ENCODE measurements at regions not wholly inside any gene's neighbourhood (a gene's known extent, or its start where the extent isn't known, plus 50 kb on each side); places are given as distances from the start of the nearest gene placed in this dataset.

GRCh38 chr9:116020801-116021200, 132.8 kb upstream of the PAPPA start:
- in situ Hi-C loops (cut with MboI; ENCODE audit: low pct_unique_long_range_greater_than_20kb in 2 of 9, low sequenced_read_pairs in 9 of 9, unreplicated experiment in 9 of 9): no loop called here
- H3K4me3 ChIP-seq: no peak overlapping the region
- H3K4me1 ChIP-seq (replicated peaks in 1 of 2): no peaks in the 10 kb centered on the region
- no peak for ATAC-seq (replicated peaks in 6 of 8)
- H3K27ac ChIP-seq: no peak overlapping the region

GRCh38 chr9:116027096-116027495, 126.5 kb upstream of the PAPPA start:
- H3K4me1 ChIP-seq (replicated peaks in 1 of 2): no peaks in the 10 kb centered on the region
- ATAC-seq (replicated peaks in 6 of 8): peak in 7 of 8 experiments; percentile 51 to 77 (median 67)
- no peak overlapping the region for H3K4me3 ChIP-seq
- in situ Hi-C loops (cut with MboI; ENCODE audit: low pct_unique_long_range_greater_than_20kb in 2 of 9, low sequenced_read_pairs in 9 of 9, unreplicated experiment in 9 of 9): no loop called here
- WGBS, 10 experiments: 0 to 91% (median 80%) methylated on average over 1 of the region's 1 CpG; no CpG with 5 or more reads in 3 of the 10 experiments
- H3K27ac ChIP-seq: no peak overlapping the region

DNA sequence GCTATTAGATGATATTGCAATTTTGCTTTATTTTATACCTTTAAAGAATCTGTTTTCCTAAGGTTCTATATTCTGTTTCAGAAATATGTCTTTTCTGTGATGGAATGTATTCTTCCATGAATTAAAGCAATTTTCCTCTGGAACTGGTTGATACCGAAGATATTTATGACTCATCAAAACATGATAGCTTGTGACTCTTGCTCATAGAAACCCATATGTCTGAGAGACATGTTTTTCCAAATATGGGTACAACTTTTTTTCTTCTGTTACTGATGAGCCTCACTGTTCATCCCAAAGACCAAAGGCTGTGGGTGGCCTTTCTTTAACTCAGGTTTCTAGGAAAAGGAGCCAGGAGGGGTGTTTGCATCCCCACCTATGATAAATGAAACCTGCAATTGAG, 126.1 kb upstream of the PAPPA start:
- H3K27ac ChIP-seq: no peak overlapping the region
- 0 to 100% (median 79%) methylated on average over 1 of the region's 1 CpG; no CpG with 5 or more reads in 2 of the 10 experiments for WGBS, 10 experiments
- ATAC-seq (replicated peaks in 6 of 8): peak in 5 of 8 experiments; percentile 42 to 99 (median 51)
- no peak overlapping the region for H3K4me3 ChIP-seq
- in situ Hi-C loops (cut with MboI; ENCODE audit: low pct_unique_long_range_greater_than_20kb in 2 of 9, low sequenced_read_pairs in 9 of 9, unreplicated experiment in 9 of 9): no loop called here
- no peaks in the 10 kb centered on the region for H3K4me1 ChIP-seq (replicated peaks in 1 of 2)

DNA sequence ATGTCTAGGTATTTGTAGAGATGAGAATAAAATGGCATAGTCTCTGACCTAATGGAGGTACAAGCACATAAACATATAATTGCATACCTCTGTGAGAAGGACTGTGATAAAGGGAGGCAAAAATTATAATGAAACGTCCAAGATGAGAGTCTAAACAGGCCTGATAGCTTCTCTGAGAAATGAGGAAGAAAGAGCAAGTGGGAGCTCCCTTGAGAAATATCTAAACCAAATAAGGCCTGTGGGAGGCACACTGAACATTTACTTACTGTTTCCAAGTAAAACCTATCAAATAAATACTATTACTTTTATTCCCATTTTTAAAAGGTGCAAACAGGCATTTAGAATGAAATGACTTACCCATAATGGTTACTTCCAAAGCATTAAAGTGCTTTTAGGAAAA, 125.6 kb upstream of the PAPPA start:
- Histone ChIP-seq H3K4me3 (no peak overlapping the region), H3K4me1 (replicated peaks in 1 of 2) (no peaks in the 10 kb centered on the region), H3K27ac (no peak overlapping the region)
- ATAC-seq (replicated peaks in 6 of 8): peak in 2 of 8 experiments; percentile 28 to 34
- 0 to 83% (median 50%) methylated on average over 1 of the region's 1 CpG; no CpG with 5 or more reads in 1 of the 10 experiments for WGBS, 10 experiments
- in situ Hi-C loops (cut with MboI; ENCODE audit: low pct_unique_long_range_greater_than_20kb in 2 of 9, low sequenced_read_pairs in 9 of 9, unreplicated experiment in 9 of 9): no loop called here

DNA sequence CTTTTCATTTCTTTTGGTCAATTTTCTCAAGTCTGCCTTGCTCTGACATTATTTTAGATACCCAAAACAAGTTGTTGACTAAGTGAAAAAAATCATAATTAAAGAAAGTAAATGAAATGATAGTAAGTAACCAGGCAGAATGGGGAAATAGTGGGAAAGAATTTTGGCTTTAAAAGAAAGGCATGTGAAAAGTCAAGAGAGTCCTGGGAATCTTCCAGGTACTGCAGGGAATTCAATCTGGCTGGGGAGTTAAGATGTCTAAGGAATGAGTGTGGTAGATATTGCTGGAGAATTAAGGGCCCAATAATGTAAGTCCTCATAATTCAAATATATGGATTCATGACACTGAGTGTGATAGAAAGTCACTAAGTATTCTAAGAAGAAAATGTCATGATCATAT, 123.1 kb upstream of the PAPPA start:
- no peak overlapping the region for H3K27ac ChIP-seq
- H3K4me1 ChIP-seq (replicated peaks in 1 of 2): no peaks in the 10 kb centered on the region
- no peak overlapping the region for H3K4me3 ChIP-seq
- no peak for ATAC-seq (replicated peaks in 6 of 8)
- in situ Hi-C loops (cut with MboI; ENCODE audit: low pct_unique_long_range_greater_than_20kb in 2 of 9, low sequenced_read_pairs in 9 of 9, unreplicated experiment in 9 of 9): no loop called here

GRCh38 chr9:116032683-116033440, 120.7 kb upstream of the PAPPA start:
- in situ Hi-C loops (cut with MboI; ENCODE audit: low pct_unique_long_range_greater_than_20kb in 2 of 9, low sequenced_read_pairs in 9 of 9, unreplicated experiment in 9 of 9): no loop called here
- Histone ChIP-seq H3K4me3 (no peak overlapping the region), H3K27ac (no peak overlapping the region), H3K4me1 (replicated peaks in 1 of 2) (no peaks in the 10 kb centered on the region)
- ATAC-seq (replicated peaks in 6 of 8): no peak
- whole genome bisulfite sequencing, 10 experiments: 33 to 96% (median 77%) methylated on average over 1 to 4 of the region's 4 CpGs

GRCh38 chr9:116039312-116039711, 114.3 kb upstream of the PAPPA start:
- Histone ChIP-seq H3K4me3 (no peak overlapping the region), H3K4me1 (replicated peaks in 1 of 2) (no peaks in the 10 kb centered on the region), H3K27ac (no peak overlapping the region)
- in situ Hi-C loops (cut with MboI; ENCODE audit: low pct_unique_long_range_greater_than_20kb in 2 of 9, low sequenced_read_pairs in 9 of 9, unreplicated experiment in 9 of 9): no loop called here
- WGBS, 10 experiments: 67 to 100% (median 80%) methylated on average over 1 of the region's 1 CpG; no CpG with 5 or more reads in 5 of the 10 experiments
- ATAC-seq (replicated peaks in 6 of 8): no peak

DNA sequence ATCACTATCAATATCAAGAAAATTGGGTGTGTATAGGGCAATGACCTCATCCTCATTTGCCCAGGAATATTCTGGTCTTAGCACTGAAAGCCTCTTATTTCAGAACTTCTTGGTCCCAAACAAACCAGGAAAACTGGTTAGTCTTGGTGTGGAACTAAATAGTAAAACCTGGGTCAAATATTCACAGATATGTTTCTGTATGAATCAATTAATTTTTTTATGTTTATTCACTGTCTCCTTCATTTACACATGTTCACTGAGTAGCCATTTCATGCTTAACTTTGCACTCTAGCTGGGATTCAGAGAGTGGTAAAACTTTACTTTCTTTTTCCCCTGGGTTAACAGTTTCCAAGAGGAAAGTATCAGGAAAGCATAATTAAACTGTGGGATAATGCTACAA, 113.7 kb upstream of the PAPPA start:
- Histone ChIP-seq H3K27ac (no peak overlapping the region), H3K4me3 (no peak overlapping the region), H3K4me1 (replicated peaks in 1 of 2) (no peaks in the 10 kb centered on the region)
- ATAC-seq (replicated peaks in 6 of 8): no peak
- in situ Hi-C loops (cut with MboI; ENCODE audit: low pct_unique_long_range_greater_than_20kb in 2 of 9, low sequenced_read_pairs in 9 of 9, unreplicated experiment in 9 of 9): no loop called here

- H3K27ac ChIP-seq: no peak overlapping the region
- no peak overlapping the region for H3K4me3 ChIP-seq
- 50 to 100% (median 89%) methylated on average over 1 to 2 of the region's 2 CpGs; no CpG with 5 or more reads in 2 of the 10 experiments for WGBS, 10 experiments
- in situ Hi-C loops (cut with MboI; ENCODE audit: low pct_unique_long_range_greater_than_20kb in 2 of 9, low sequenced_read_pairs in 9 of 9, unreplicated experiment in 9 of 9): no loop called here
- H3K4me1 ChIP-seq (replicated peaks in 1 of 2): no peaks in the 10 kb centered on the region
- peak in 1 of 8 experiments; percentile 73 for ATAC-seq (replicated peaks in 6 of 8)
Measured at GRCh38 chr9:116042321-116042720, 111.3 kb upstream of the PAPPA start.

DNA sequence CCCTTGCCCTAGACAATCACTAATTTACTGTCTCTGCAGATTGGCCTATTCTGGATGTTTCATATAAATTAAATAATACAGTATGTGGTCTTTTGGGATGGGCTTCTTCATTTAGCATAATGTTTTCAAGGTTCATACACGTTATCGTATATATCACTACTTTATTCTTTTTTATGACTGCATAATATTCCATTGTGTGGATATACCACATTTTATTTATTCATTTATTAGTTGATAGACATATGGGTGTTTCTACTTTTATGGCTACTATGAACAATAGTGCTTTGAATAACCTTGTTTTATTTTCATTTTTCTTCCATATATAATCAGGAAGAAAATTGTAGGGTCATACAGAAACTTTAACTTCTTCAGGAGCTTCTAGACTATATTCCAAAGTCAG, 108.5 kb upstream of the PAPPA start:
- Histone ChIP-seq H3K4me3 (no peak overlapping the region), H3K27ac (no peak overlapping the region), H3K4me1 (replicated peaks in 1 of 2) (no peaks in the 10 kb centered on the region)
- 81 to 100% (median 95%) methylated on average over 1 to 2 of the region's 2 CpGs; no CpG with 5 or more reads in 2 of the 10 experiments for WGBS, 10 experiments
- no peak for ATAC-seq (replicated peaks in 6 of 8)
- in situ Hi-C loops (cut with MboI; ENCODE audit: low pct_unique_long_range_greater_than_20kb in 2 of 9, low sequenced_read_pairs in 9 of 9, unreplicated experiment in 9 of 9): no loop called here

DNA sequence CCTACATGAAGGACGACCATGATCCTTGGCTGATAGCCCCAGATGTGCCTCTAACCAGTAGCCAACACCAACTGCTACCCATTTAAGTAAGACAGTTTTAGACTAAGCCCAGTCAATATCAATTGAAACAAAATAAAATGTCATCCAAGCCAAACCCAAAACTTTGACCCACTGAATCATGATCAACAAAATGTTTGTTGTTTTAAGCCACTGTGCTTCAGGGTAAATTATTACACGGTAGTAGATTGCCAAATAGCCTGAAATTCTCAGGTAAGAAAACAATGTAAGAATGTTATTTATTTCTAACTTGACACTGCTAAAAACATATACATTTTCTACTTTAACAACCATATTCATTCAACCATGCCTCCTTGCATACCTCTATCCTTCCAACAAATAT, 105.5 kb upstream of the PAPPA start:
- no peaks in the 10 kb centered on the region for H3K4me1 ChIP-seq (replicated peaks in 1 of 2)
- ATAC-seq (replicated peaks in 6 of 8): no peak
- WGBS, 10 experiments: 47 to 100% (median 92%) methylated on average over 1 to 2 of the region's 2 CpGs; no CpG with 5 or more reads in 4 of the 10 experiments

GRCh38 chr9:116049456-116049855, 104.1 kb upstream of the PAPPA start:
- in situ Hi-C loops (cut with MboI; ENCODE audit: low pct_unique_long_range_greater_than_20kb in 2 of 9, low sequenced_read_pairs in 9 of 9, unreplicated experiment in 9 of 9): no loop called here
- Histone ChIP-seq H3K27ac (no peak overlapping the region), H3K4me3 (no peak overlapping the region), H3K4me1 (replicated peaks in 1 of 2) (no peaks in the 10 kb centered on the region)
- WGBS, 10 experiments: 43 to 100% (median 81%) methylated on average over 1 to 4 of the region's 4 CpGs; no CpG with 5 or more reads in 1 of the 10 experiments
- no peak for ATAC-seq (replicated peaks in 6 of 8)

More for the DNA sequence above, 105.5 kb upstream of the PAPPA start:
- in situ Hi-C loops (cut with MboI; ENCODE audit: low pct_unique_long_range_greater_than_20kb in 2 of 9, low sequenced_read_pairs in 9 of 9, unreplicated experiment in 9 of 9): no loop called here
- no peak overlapping the region for H3K27ac ChIP-seq
- H3K4me3 ChIP-seq: no peak overlapping the region

- ATAC-seq (replicated peaks in 6 of 8): no peak
- Histone ChIP-seq H3K27ac (no peak overlapping the region), H3K4me1 (replicated peaks in 1 of 2) (no peaks in the 10 kb centered on the region), H3K4me3 (no peak overlapping the region)
- 78 to 100% (median 93%) methylated on average over 2 of the region's 2 CpGs for WGBS, 10 experiments
- in situ Hi-C loops (cut with MboI; ENCODE audit: low pct_unique_long_range_greater_than_20kb in 2 of 9, low sequenced_read_pairs in 9 of 9, unreplicated experiment in 9 of 9): no loop called here
Measured at GRCh38 chr9:116051528-116051927, 102.1 kb upstream of the PAPPA start.

DNA sequence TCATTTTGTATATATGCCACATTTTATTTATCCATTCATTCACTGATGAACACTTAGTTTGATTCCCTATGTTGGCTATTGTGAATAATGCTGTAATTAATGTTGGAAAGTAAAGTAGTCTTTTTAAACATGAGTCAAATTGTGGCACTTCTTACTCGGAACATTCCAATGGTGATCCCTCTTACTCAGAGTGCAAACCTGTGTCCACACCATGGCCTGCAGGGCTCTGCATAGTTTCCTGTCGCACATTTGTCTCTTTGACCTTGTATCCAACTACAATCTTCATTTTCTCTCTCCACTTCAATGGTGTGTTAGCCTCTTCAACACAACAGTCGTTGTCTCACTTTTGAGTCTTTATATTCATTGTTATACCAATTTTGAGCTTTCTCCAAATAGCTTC, 98.1 kb upstream of the PAPPA start:
- in situ Hi-C loops (cut with MboI; ENCODE audit: low pct_unique_long_range_greater_than_20kb in 2 of 9, low sequenced_read_pairs in 9 of 9, unreplicated experiment in 9 of 9): no loop called here
- no peak for ATAC-seq (replicated peaks in 6 of 8)
- no peaks in the 10 kb centered on the region for H3K4me1 ChIP-seq (replicated peaks in 1 of 2)
- H3K27ac ChIP-seq: no peak overlapping the region
- no peak overlapping the region for H3K4me3 ChIP-seq
- 35 to 94% (median 85%) methylated on average over 1 to 3 of the region's 3 CpGs; no CpG with 5 or more reads in 3 of the 10 experiments for WGBS, 10 experiments

All from motor neuron (in vitro differentiated cells).